VCaP (cell line): ENCODE measurements at regions not wholly inside any gene's neighbourhood (a gene's known extent, or its start where the extent isn't known, plus 50 kb on each side); places are given as distances from the start of the nearest gene placed in this dataset.

Experiments used
- H3K27ac ChIP-seq: fragments of 450-650 bp; 2 replicates; pipeline ENCODE4 v1.5.1; 2017
- TF ChIP-seq, protein P1 (sequence below): fragments of 450-650 bp; conservative IDR thresholded peaks from 2 replicates; pipeline ENCODE4 v1.5.1; 2017; ENCODE audit warnings: mild to moderate bottlenecking, moderate library complexity

DNA sequence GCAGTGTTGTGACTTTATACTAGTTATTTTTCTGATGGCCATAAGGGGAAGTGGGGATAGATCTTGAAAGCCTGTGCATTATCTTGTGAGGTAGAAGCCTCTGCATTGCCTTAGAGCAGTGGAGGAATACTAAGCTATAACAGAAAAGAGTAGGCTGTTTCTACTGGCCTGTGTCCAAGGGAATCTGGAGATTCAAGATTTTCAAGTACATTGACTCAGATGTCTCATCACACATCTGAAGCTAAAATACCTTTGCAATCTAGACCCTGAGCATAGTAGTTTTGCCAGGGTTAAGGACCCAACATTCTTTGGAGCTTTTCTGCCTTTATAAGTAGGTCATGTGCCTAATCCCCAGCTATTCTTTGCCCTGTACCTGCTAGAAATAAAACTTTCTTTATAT, 272.3 kb downstream of the TENT5A start:
- H3K27ac ChIP-seq, result no peak overlapping the region
- TF ChIP-seq, protein P1, sequence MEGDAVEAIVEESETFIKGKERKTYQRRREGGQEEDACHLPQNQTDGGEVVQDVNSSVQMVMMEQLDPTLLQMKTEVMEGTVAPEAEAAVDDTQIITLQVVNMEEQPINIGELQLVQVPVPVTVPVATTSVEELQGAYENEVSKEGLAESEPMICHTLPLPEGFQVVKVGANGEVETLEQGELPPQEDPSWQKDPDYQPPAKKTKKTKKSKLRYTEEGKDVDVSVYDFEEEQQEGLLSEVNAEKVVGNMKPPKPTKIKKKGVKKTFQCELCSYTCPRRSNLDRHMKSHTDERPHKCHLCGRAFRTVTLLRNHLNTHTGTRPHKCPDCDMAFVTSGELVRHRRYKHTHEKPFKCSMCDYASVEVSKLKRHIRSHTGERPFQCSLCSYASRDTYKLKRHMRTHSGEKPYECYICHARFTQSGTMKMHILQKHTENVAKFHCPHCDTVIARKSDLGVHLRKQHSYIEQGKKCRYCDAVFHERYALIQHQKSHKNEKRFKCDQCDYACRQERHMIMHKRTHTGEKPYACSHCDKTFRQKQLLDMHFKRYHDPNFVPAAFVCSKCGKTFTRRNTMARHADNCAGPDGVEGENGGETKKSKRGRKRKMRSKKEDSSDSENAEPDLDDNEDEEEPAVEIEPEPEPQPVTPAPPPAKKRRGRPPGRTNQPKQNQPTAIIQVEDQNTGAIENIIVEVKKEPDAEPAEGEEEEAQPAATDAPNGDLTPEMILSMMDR, result no peak

DNA sequence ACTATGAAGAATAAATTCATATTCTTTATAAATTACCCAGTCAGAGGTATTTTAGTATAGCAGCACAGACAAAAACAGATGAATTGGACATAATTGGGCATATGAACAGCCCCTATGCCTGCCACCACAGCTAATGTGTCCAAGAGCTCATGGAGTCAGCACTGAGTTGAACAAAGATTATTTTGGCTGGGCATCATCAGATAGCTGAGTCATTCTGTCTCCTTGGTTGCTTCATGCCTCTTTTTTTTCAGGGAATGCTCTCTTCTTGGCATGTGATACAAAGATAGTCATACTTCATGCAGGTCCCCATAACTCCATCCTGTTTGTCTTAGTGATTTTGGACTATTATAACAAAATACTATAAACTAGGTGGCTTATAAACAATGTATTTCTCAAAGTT, 275.6 kb downstream of the TENT5A start:
- TF ChIP-seq, protein P1, result no peak
- no peak overlapping the region for H3K27ac ChIP-seq

DNA sequence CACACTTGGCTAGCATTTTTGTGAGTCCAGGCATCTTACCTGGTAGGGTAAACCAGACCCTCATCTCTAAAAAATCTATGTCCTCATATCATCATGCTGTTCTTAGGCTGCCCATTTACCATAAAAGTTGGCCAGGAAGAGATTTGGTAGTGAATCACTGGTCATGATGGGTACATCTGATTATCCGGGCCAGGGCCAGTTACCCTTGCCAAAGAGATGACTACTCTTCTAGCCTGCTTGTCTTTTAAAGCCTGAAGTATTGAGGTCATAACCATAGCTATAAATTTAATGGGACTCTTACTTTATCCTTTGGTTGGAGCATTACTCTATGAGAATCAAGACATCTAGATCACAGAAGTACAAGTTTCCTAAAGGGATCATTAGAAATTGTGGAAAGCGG, 276.8 kb downstream of the TENT5A start:
- H3K27ac ChIP-seq, result no peak overlapping the region
- TF ChIP-seq, protein P1, result no peak

DNA sequence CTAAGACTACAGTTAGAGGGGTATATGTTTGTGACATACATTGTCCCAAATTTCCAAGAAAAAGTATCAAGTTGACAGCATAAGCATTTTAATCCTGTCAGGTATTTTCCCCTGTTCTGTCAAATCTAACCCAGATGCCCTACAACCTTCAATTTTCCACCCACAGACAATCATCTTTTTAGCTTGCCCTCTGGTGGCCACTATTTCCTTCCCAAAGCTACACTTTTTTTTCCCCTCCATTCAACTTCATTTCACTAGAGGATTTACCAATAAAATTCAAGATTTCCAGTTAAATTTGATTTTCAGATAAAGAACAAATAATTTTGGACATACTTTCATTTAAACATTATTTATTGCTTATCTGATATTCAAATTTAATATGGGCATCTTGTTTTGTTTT, 286.6 kb downstream of the TENT5A start:
- H3K27ac ChIP-seq, result no peak overlapping the region
- TF ChIP-seq, protein P1, result peak; percentile 80

DNA sequence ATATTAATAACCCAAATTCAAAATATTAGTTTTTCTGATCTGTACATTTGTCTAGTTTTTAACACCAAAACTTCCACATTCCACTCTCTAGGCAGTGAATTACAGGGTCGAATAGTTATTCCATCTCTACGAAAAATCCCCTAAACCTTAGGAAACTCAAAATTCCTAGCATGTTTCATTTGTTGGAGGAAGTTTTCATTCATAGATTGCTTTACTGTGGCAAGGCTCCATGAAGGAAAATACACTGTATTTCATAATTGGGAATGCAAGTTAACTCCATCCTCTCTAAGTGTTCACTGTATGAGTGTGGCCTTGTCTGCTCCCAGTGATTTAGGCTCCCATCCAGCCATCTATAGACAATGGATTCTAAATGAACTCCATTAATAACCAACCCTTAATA, 296.1 kb downstream of the TENT5A start:
- no peak overlapping the region for H3K27ac ChIP-seq
- TF ChIP-seq, protein P1, result no peak

DNA sequence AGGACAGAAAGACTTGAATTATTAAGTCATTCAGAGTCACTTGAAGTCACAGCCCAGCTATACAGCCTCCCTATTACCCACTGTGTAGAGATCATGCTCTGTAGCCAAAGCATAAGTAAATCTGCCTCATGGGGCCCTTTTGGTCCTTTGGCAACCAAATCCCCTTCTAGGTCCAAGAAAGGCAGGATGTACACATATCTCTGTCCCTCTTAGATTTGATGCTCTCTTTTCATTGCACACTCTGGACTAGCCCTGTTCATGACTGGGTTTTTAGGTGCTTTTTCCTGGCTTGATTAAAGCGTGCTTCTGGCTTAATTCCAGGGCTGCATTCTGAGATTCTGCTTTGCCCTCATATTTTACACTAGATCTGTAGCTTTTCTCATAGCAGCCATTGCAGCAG, 296.8 kb downstream of the TENT5A start:
- TF ChIP-seq, protein P1, result no peak
- no peak overlapping the region for H3K27ac ChIP-seq

DNA sequence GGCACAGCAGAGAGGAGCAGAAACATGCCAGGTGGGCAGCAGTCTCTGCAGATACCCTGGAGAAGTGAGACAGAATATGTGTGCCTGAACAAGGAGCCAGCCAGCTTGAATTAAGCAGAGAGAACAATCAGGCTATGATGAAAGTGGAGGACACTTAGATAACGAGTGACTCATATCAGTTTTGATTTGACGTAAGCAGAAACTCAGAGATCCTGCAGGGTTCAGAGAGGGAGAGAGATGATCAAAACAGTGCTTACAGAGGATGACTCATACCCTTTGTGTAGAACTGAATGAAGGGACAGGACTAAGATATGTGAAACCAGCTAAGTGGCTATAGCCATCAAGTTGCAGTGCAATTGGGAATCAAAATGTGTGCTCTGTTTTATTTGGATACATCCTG, 300.7 kb downstream of the TENT5A start:
- no peak overlapping the region for H3K27ac ChIP-seq
- TF ChIP-seq, protein P1, result no peak

DNA sequence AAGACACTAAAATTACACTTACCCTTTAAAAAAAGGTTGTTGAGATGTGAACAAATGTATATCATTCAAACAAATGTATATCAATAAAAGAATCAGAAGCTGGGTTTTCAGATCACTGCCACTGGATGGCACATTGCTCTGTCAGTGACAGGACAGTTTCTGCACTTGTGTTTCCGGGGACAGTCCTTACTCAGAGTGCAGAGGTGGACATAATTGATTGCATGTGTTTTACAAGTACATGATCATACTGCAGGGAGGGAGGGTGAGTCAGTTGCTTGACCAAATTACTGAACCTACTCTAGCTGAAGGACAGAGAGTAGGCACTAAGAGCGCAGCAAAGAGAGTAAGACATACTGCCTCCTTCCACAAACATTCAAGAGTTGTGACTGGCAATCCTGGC, 302.3 kb downstream of the TENT5A start:
- TF ChIP-seq, protein P1, result peak; percentile 35
- no peak overlapping the region for H3K27ac ChIP-seq
